ENCODE measurements at regions not wholly inside any gene's neighbourhood (a gene's known extent, or its start where the extent isn't known, plus 50 kb on each side); places are given as distances from the start of the nearest gene placed in this dataset.
"Not testable (repeated sequence)": the region's sequence is repeated elsewhere in the genome, so short reads cannot be mapped to it uniquely, and the experiment has no call there.

DNA sequence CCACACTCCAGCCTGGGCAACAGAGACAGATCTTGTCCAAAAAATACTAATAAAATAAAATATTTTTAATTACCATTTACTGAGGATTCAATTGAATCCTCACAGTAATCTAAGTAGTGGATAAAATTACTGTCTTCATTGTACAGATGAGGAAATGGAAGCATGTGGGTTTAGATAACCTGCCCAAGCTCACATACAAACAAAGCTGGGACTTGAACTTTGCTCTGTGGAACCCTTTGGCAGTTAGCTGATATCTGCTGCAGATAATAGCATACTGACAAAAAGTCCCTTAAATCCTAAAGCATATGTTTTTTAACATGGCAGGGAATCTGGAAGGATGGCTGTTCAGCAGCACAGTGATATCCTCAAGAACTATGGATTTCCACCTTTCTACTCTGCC lies 130.9 kb upstream of the MROH9 start:
- ChIA-PET POLR2A (no interaction called here), CTCF (no interaction called here)
- no peak for DNase-seq (ENCODE audit: extremely low spot score)

DNA sequence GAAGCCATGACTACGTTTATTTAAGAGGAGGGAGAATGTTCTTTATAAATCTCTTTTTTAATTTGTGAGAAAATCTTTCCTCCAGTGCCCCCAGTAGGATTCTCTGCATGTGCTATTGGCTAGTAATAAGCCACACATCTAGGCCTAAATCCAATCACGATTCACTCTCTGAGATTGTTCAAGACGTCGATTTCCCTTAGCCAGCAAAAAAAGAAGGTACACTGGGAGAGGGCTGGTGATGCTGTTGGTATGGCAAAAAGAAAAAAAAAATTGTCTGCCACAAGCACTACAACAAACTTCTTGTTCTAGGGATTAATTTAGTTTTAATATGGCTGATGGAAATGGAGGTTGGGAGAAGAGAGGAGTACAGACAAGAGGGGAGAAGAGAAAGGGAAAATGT lies 130.5 kb upstream of the MROH9 start:
- no peak for DNase-seq (ENCODE audit: extremely low spot score)
- TF ChIP-seq, protein P1, sequence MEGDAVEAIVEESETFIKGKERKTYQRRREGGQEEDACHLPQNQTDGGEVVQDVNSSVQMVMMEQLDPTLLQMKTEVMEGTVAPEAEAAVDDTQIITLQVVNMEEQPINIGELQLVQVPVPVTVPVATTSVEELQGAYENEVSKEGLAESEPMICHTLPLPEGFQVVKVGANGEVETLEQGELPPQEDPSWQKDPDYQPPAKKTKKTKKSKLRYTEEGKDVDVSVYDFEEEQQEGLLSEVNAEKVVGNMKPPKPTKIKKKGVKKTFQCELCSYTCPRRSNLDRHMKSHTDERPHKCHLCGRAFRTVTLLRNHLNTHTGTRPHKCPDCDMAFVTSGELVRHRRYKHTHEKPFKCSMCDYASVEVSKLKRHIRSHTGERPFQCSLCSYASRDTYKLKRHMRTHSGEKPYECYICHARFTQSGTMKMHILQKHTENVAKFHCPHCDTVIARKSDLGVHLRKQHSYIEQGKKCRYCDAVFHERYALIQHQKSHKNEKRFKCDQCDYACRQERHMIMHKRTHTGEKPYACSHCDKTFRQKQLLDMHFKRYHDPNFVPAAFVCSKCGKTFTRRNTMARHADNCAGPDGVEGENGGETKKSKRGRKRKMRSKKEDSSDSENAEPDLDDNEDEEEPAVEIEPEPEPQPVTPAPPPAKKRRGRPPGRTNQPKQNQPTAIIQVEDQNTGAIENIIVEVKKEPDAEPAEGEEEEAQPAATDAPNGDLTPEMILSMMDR (IDR thresholded peaks at IDR 0.05; ENCODE audit: control extremely low read depth, extremely low read depth, low read depth, missing control alignments): no peak
- CTCF ChIA-PET: no interaction called here
- POLR2A ChIA-PET: no interaction called here

More for the DNA sequence above, 130.9 kb upstream of the MROH9 start:
- TF ChIP-seq, protein P1 (IDR thresholded peaks at IDR 0.05; ENCODE audit: control extremely low read depth, extremely low read depth, low read depth, missing control alignments): no peak

- TF ChIP-seq, protein P1 (IDR thresholded peaks at IDR 0.05; ENCODE audit: control extremely low read depth, extremely low read depth, low read depth, missing control alignments): no peak
- ChIA-PET POLR2A (no interaction called here), CTCF (interaction anchor here (1.4 kb wide), 1 partner anchor 40 kb away, joined by 3 read pairs; no protein-coding TSS in a partner anchor)
- DNase-seq (ENCODE audit: extremely low spot score): no peak
Measured at GRCh38 chr1:170806961-170807360, 128.4 kb upstream of the MROH9 start.

DNA sequence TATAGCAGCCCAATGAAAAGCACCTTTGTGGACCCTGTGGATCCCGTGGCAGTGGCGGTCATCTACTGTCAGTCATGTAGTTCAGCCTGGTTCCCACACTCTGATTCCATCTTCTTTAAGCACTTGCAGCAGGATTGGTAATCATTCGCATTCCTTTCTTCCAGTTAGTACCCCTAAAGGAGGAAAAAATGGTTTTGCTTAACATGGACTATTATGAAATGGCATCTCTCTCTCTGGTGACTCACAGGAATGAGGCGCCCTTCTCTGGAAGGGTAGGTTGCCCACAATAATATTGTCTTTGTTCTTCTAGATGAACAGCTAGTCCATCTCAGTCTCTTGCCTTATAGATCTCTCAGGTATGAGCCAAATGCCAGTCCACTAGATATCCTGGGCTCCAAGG lies 127.9 kb upstream of the MROH9 start:
- no peak for DNase-seq (ENCODE audit: extremely low spot score)
- TF ChIP-seq, protein P1 (IDR thresholded peaks at IDR 0.05; ENCODE audit: control extremely low read depth, extremely low read depth, low read depth, missing control alignments): no peak
- CTCF ChIA-PET: interaction anchor here (1.4 kb wide), 1 partner anchor 41 kb away, joined by 3 read pairs; no protein-coding TSS in a partner anchor
- POLR2A ChIA-PET: no interaction called here

- ChIA-PET CTCF (interaction anchor here (1.4 kb wide), 1 partner anchor 42 kb away, joined by 3 read pairs; no protein-coding TSS in a partner anchor), POLR2A (no interaction called here)
- DNase-seq (ENCODE audit: extremely low spot score): no peak
Measured at GRCh38 chr1:170808216-170808885, 127.0 kb upstream of the MROH9 start.

DNA sequence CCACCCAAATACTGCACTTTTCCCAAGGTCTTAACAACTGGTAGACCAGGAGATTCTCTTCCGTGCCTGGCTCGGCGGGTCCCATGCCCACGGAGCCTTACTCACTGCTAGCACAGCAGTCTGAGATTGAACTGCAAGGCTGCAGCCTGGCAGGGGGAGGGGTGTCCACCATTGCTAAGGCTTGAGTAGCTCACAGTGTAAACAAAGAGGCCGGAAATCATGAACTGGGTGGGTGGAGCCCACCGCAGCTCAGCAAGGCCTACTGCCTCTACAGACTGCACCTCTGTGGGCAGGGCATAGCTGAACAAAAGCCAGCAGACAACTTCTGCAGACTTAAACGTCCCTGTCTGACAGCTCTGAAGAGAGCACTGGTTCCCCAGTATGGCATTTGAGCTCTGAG lies 124.3 kb upstream of the MROH9 start:
- DNase-seq (ENCODE audit: extremely low spot score); POLR2A ChIA-PET: not testable (repeated sequence)
- CTCF ChIA-PET: interaction anchor here (1.2 kb wide), 1 partner anchor 44 kb away, joined by 3 read pairs; no protein-coding TSS in a partner anchor

More at GRCh38 chr1:170808216-170808885, 127.0 kb upstream of the MROH9 start:
- TF ChIP-seq, protein P1 (IDR thresholded peaks at IDR 0.05; ENCODE audit: control extremely low read depth, extremely low read depth, low read depth, missing control alignments): no peak

GRCh38 chr1:170819781-170820180 lies 115.6 kb upstream of the MROH9 start:
- CTCF ChIA-PET: interaction anchor here (0.7 kb wide), 1 partner anchor 30 kb away, joined by 3 read pairs; no protein-coding TSS in a partner anchor

More at GRCh38 chr1:170819781-170820180, 115.6 kb upstream of the MROH9 start:
- no peak for DNase-seq (ENCODE audit: extremely low spot score)
- TF ChIP-seq, protein P1 (IDR thresholded peaks at IDR 0.05; ENCODE audit: control extremely low read depth, extremely low read depth, low read depth, missing control alignments): no peak
- POLR2A ChIA-PET: no interaction called here

All from GM10248 (cell line).